DOHH2 (cell line): ENCODE measurements at regions not wholly inside any gene's neighbourhood (a gene's known extent, or its start where the extent isn't known, plus 50 kb on each side); places are given as distances from the start of the nearest gene placed in this dataset.

Source experiments
- EZH2phosphoT487 ChIP-seq: fragments of 200-600 bp; sonication (generic); IDR thresholded peaks from 2 replicates; pipeline ENCODE4 v1.6.1; 2017; ENCODE audit warnings: borderline replicate concordance, mild to moderate bottlenecking, antibody characterized with exemption, low read length, moderate library complexity, mixed read lengths
- TF ChIP-seq, protein P1 (sequence below): fragments of 200-600 bp; sonication (generic); IDR thresholded peaks from one replicate; pipeline ENCODE4 v1.5.1; 2014; ENCODE audit warnings: antibody characterized with exemption, mild to moderate bottlenecking, low read depth, low read length; ENCODE audit not compliant: poor library complexity, severe bottlenecking

DNA sequence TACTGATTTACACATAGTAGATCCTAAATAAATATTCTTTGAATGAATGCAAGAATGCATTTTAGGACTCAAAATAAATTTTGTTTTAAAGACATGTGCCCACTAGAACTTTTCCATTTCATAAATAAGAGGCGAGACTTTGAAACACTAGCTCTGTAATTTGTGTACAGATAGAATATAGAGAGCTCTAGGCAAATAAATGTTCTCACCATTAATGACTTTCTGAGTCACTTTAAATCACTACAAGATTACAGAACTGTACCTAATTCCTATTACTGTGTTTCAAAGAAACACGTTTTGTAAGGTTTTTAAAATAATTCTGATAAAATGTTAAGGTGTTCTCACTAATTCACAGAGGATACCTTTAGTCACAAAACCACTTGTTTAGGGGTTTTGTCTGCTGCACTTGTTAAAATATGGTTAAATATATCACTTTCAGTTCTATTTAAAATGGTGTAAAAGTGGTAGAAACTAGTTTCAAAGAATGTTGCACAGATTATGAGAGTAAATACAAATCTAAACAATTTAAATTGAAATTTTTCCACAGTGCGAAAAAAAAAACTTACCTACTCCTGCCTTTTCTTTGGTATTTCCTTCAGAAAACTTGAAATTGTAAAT, 158.7 kb upstream of the ZC3H15 start:
- no peak for TF ChIP-seq EZH2phosphoT487
- TF ChIP-seq, protein P1, sequence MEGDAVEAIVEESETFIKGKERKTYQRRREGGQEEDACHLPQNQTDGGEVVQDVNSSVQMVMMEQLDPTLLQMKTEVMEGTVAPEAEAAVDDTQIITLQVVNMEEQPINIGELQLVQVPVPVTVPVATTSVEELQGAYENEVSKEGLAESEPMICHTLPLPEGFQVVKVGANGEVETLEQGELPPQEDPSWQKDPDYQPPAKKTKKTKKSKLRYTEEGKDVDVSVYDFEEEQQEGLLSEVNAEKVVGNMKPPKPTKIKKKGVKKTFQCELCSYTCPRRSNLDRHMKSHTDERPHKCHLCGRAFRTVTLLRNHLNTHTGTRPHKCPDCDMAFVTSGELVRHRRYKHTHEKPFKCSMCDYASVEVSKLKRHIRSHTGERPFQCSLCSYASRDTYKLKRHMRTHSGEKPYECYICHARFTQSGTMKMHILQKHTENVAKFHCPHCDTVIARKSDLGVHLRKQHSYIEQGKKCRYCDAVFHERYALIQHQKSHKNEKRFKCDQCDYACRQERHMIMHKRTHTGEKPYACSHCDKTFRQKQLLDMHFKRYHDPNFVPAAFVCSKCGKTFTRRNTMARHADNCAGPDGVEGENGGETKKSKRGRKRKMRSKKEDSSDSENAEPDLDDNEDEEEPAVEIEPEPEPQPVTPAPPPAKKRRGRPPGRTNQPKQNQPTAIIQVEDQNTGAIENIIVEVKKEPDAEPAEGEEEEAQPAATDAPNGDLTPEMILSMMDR: no peak
